ENCODE measurements at regions not wholly inside any gene's neighbourhood (a gene's known extent, or its start where the extent isn't known, plus 50 kb on each side); places are given as distances from the start of the nearest gene placed in this dataset.

GRCh38 chr7:41599760-41600159 is 103.1 kb downstream of the INHBA start:
- no peak for DNase-seq (ENCODE audit: extremely low read depth, low read depth)

GRCh38 chr7:41592794-41593193 is 110.1 kb downstream of the INHBA start:
- TF ChIP-seq CTCF (IDR thresholded peaks at IDR 0.05; ENCODE audit: low read depth, low read length, missing control alignments): no peak
- no peak for DNase-seq (ENCODE audit: extremely low read depth, low read depth)

More at GRCh38 chr7:41599760-41600159, 103.1 kb downstream of the INHBA start:
- H3K4me3 ChIP-seq (replicated peaks; ENCODE audit: low read depth, low read length): no peak overlapping the region
- peak; percentile 44 for TF ChIP-seq CTCF (IDR thresholded peaks at IDR 0.05; ENCODE audit: low read depth, low read length, missing control alignments)

GRCh38 chr7:41592236-41592635 is 110.7 kb downstream of the INHBA start:
- no peak overlapping the region for H3K4me3 ChIP-seq (replicated peaks; ENCODE audit: low read depth, low read length)
- no peak for DNase-seq (ENCODE audit: extremely low read depth, low read depth)
- TF ChIP-seq CTCF (IDR thresholded peaks at IDR 0.05; ENCODE audit: low read depth, low read length, missing control alignments): no peak

More at GRCh38 chr7:41592794-41593193, 110.1 kb downstream of the INHBA start:
- no peak overlapping the region for H3K4me3 ChIP-seq (replicated peaks; ENCODE audit: low read depth, low read length)

- no peak for TF ChIP-seq CTCF (IDR thresholded peaks at IDR 0.05; ENCODE audit: low read depth, low read length, missing control alignments)
- no peak for DNase-seq (ENCODE audit: extremely low read depth, low read depth)
Measured at GRCh38 chr7:41590986-41591385, 111.9 kb downstream of the INHBA start.

GRCh38 chr7:41588341-41588740 is 114.5 kb downstream of the INHBA start:
- H3K4me3 ChIP-seq (replicated peaks; ENCODE audit: low read depth, low read length): no peak overlapping the region
- no peak for DNase-seq (ENCODE audit: extremely low read depth, low read depth)
- TF ChIP-seq CTCF (IDR thresholded peaks at IDR 0.05; ENCODE audit: low read depth, low read length, missing control alignments): no peak

More at GRCh38 chr7:41590986-41591385, 111.9 kb downstream of the INHBA start:
- no peak overlapping the region for H3K4me3 ChIP-seq (replicated peaks; ENCODE audit: low read depth, low read length)

GRCh38 chr7:41586931-41587640 is 115.8 kb downstream of the INHBA start:
- no peak for TF ChIP-seq CTCF (IDR thresholded peaks at IDR 0.05; ENCODE audit: low read depth, low read length, missing control alignments)
- H3K4me3 ChIP-seq (replicated peaks; ENCODE audit: low read depth, low read length): no peak overlapping the region
- no peak for DNase-seq (ENCODE audit: extremely low read depth, low read depth)

- no peak overlapping the region for H3K4me3 ChIP-seq (replicated peaks; ENCODE audit: low read depth, low read length)
- no peak for TF ChIP-seq CTCF (IDR thresholded peaks at IDR 0.05; ENCODE audit: low read depth, low read length, missing control alignments)
- no peak for DNase-seq (ENCODE audit: extremely low read depth, low read depth)
Measured at GRCh38 chr7:41584746-41585145, 118.1 kb downstream of the INHBA start.

Measured in HFF-Myc (cell line).